GM12878 (cell line): ENCODE measurements at regions not wholly inside any gene's neighbourhood (a gene's known extent, or its start where the extent isn't known, plus 50 kb on each side); places are given as distances from the start of the nearest gene placed in this dataset.

Source experiments
- ATAC-seq: fragments of 200-7000 bp; cut with Tn5 transposase; 3 replicates; pipeline ENCODE4 v1.9.1; 2020; ENCODE audit warnings: mild to moderate bottlenecking, moderate library complexity
- BruUV-seq: library from RNA; stranded (reverse); fragments of 400-500 nt; replicated peaks from 2 replicates; lab custom pipeline; 2021; lab: Mats Ljungman, UMichigan
- CTCF ChIA-PET: fragments of 300-600 bp; sonication (Branson Sonifier 250); formaldehyde crosslinking; extraction: SDS; loops from one replicate; lab custom pipeline; 2021; ENCODE audit warnings: inconsistent platforms; lab: Yijun Ruan, JAX
- POLR2A ChIA-PET: fragments of 350-600 bp; formaldehyde crosslinking; extraction: SDS; loops from one replicate; lab custom pipeline; 2021; ENCODE audit warnings: inconsistent platforms; lab: Charles Lee
- RAD21 ChIA-PET: fragments of 300-600 bp; sonication (Branson Sonifier 250); formaldehyde crosslinking; loops from one replicate; lab custom pipeline; 2023; ENCODE audit warnings: antibody characterized with exemption; ENCODE audit not compliant: unreplicated experiment; lab: Charles Lee
- SMC1A ChIA-PET: fragments of 300-600 bp; sonication (Branson Sonifier 250); formaldehyde crosslinking; loops from one replicate; lab custom pipeline; 2023; ENCODE audit not compliant: unreplicated experiment, uncharacterized antibody; lab: Charles Lee
- DNase-seq: peaks from one replicate; pipeline ENCODE4 v3.0.0-alpha.2; 2011; ENCODE audit warnings: low read depth, low spot score
- FAIRE-seq: peaks from 3 replicates; lab custom pipeline; 2011; peaks lifted over from hg19 to GRCh38; lab: Jason Lieb, UNC
- H2AFZ ChIP-seq: 2 replicates; pipeline ENCODE4 v1.6.0; 2011; ENCODE audit warnings: low read depth, low read length, control low read depth; ENCODE audit not compliant: control insufficient read depth
- H3K27ac ChIP-seq: 2 replicates; pipeline ENCODE4 v1.5.1; 2011; ENCODE audit warnings: control low read depth; ENCODE audit not compliant: control insufficient read depth, insufficient read depth
- H3K27me3 ChIP-seq, 2 experiments: replicated peaks in 1 of 2; 2 replicates each; pipeline versions ENCODE4 v1.6.0 to v1.6.1; 2011; ENCODE audit warnings: low read length in 1 of 2; ENCODE audit not compliant: control insufficient read depth in 2 of 2, insufficient read depth in 2 of 2
- H3K36me3 ChIP-seq, 2 experiments: 2 replicates each; pipeline ENCODE4 v1.5.1; 2011; ENCODE audit warnings: low read length in 1 of 2; ENCODE audit not compliant: control insufficient read depth in 2 of 2, insufficient read depth in 2 of 2
- H3K4me1 ChIP-seq: 2 replicates; pipeline ENCODE4 v1.6.1; 2011; ENCODE audit warnings: mild to moderate bottlenecking, low read length, moderate library complexity, mixed read lengths; ENCODE audit not compliant: control insufficient read depth, insufficient read depth
- H3K4me2 ChIP-seq: 2 replicates; pipeline ENCODE4 v1.6.0; 2011; ENCODE audit warnings: control low read depth; ENCODE audit not compliant: control insufficient read depth, insufficient read depth
- H3K4me3 ChIP-seq: fragments of 200-600 bp; sonication (generic); 2 replicates; pipeline ENCODE4 v1.5.1; 2016
- H3K79me2 ChIP-seq: 2 replicates; pipeline ENCODE4 v1.6.0; 2011; ENCODE audit warnings: low read length; ENCODE audit not compliant: control insufficient read depth, insufficient read depth
- H3K9ac ChIP-seq: 2 replicates; pipeline ENCODE4 v1.8.0; 2011; ENCODE audit warnings: low read length, control low read depth, mixed read lengths; ENCODE audit not compliant: control insufficient read depth, insufficient read depth
- H3K9me3 ChIP-seq: replicated peaks from 3 replicates; pipeline ENCODE4 v1.5.1; 2011; ENCODE audit warnings: mild to moderate bottlenecking, low read length; ENCODE audit not compliant: control insufficient read depth, insufficient read depth
- H4K20me1 ChIP-seq: 2 replicates; pipeline ENCODE4 v1.6.0; 2011; ENCODE audit not compliant: control insufficient read depth, insufficient read depth
- EP300 ChIP-seq, 2 experiments: fragments of 150-350 bp in 1 of 2; IDR thresholded peaks; 2 replicates each; pipeline ENCODE4 v1.6.1; 2011 to 2012; ENCODE audit warnings: low read depth in 2 of 2, low read length in 2 of 2, borderline replicate concordance in 1 of 2, improper control_type of control experiment in 1 of 2, inconsistent platforms in 1 of 2; ENCODE audit not compliant: control insufficient read depth in 1 of 2
- PML ChIP-seq: IDR thresholded peaks from 2 replicates; pipeline ENCODE4 v1.6.1; 2012; ENCODE audit warnings: low read length, inconsistent platforms
- TCF12 ChIP-seq: IDR thresholded peaks from 2 replicates; pipeline ENCODE4 v1.6.1; 2011; ENCODE audit warnings: low read depth, mild to moderate bottlenecking, low read length
- ZNF384 ChIP-seq: IDR thresholded peaks from 2 replicates; pipeline ENCODE4 v1.6.1; 2012; ENCODE audit warnings: low read depth, mild to moderate bottlenecking, low read length, improper control_type of control experiment, borderline replicate concordance
- in situ Hi-C: fragments of 300-500 bp; cut with MboI; formaldehyde crosslinking; loops from 9 replicates; pipeline ENCODE4 v1.14.3; 2018; ENCODE audit warnings: mixed read lengths
- intact Hi-C: fragments of 100-400 bp; cut with micrococcal nuclease; formaldehyde crosslinking; loops from one replicate; pipeline ENCODE4 v1.14.2; 2022; ENCODE audit not compliant: unreplicated experiment
- TF ChIP-seq, protein P1 (sequence below): fragments of 150-350 bp; IDR thresholded peaks from 2 replicates; pipeline ENCODE4 v1.6.1; 2016; ENCODE audit warnings: low read depth, low read length

DNA sequence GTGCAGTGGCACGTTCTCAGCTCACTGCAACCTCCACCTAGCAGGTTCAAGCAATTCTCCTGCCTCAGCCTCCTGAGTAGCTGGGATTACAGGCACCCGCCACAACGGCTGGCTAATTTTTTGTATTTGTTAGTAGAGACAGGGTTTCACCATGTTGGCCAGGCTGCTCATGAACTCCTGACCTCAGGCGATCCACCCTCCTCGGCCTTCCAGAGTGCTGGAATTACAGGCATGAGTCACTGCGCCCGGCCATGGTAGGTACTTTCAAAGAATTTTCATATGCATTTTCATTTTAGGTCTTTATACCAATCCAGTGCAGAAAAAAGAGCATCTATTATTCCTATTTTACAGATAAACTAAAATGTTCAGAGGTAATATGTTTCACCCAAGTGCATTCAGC is 411.3 kb upstream of the USP15 start (continued):
- TF ChIP-seq, protein P1, sequence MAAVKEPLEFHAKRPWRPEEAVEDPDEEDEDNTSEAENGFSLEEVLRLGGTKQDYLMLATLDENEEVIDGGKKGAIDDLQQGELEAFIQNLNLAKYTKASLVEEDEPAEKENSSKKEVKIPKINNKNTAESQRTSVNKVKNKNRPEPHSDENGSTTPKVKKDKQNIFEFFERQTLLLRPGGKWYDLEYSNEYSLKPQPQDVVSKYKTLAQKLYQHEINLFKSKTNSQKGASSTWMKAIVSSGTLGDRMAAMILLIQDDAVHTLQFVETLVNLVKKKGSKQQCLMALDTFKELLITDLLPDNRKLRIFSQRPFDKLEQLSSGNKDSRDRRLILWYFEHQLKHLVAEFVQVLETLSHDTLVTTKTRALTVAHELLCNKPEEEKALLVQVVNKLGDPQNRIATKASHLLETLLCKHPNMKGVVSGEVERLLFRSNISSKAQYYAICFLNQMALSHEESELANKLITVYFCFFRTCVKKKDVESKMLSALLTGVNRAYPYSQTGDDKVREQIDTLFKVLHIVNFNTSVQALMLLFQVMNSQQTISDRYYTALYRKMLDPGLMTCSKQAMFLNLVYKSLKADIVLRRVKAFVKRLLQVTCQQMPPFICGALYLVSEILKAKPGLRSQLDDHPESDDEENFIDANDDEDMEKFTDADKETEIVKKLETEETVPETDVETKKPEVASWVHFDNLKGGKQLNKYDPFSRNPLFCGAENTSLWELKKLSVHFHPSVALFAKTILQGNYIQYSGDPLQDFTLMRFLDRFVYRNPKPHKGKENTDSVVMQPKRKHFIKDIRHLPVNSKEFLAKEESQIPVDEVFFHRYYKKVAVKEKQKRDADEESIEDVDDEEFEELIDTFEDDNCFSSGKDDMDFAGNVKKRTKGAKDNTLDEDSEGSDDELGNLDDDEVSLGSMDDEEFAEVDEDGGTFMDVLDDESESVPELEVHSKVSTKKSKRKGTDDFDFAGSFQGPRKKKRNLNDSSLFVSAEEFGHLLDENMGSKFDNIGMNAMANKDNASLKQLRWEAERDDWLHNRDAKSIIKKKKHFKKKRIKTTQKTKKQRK, result no peak
- TF ChIP-seq EP300 (IDR thresholded peaks at IDR 0.05; ENCODE audit: borderline replicate concordance in 1 of 2, control insufficient read depth in 1 of 2, low read depth in 2 of 2, low read length in 2 of 2) (no peak), PML (no peak)

DNA sequence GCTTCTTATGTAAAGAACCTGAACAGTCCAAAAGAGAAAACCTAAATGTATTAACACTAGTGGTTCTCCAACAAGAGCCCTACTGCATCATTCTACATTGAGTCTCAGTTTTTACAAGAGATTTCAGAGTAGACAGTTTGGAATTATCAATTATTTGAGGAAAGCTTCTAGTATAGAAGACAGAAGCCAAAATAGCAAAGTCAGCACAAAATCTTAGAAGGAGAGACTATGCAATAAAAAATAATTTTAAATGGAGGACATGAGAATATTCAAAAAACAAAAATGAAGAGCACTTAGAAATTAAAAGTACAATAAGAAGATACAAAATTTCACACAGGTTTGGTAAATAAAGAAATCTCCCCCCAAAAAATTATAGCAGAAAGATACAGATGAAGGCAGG is 406.3 kb upstream of the USP15 start:
- TF ChIP-seq TCF12, result no peak
- TF ChIP-seq ZNF384, result no peak
- Histone ChIP-seq H3K9ac (no peak overlapping the region), H4K20me1 (no peaks in the 10 kb centered on the region), H3K4me1 (no peaks in the 10 kb centered on the region), H2AFZ (no peak overlapping the region), H3K27me3 (no peaks in the 10 kb centered on the region), H3K27ac (no peak overlapping the region), H3K79me2 (no peaks in the 10 kb centered on the region), H3K9me3 (no peaks in the 10 kb centered on the region), H3K36me3 (no peaks in the 10 kb centered on the region), H3K4me2 (no peak overlapping the region), H3K4me3 (no peak overlapping the region)
- SMC1A ChIA-PET, result no interaction called here
- POLR2A ChIA-PET, result no interaction called here
- no peak for FAIRE-seq
- no peak for ATAC-seq
- BruUV-seq, result no TSS peak
- intact Hi-C loops, result no loop called here
- in situ Hi-C loops, result no loop called here
- RAD21 ChIA-PET, result no interaction called here
- DNase-seq, result no peak
- CTCF ChIA-PET, result no interaction called here
